ENCODE measurements at regions not wholly inside any gene's neighbourhood (a gene's known extent, or its start where the extent isn't known, plus 50 kb on each side); places are given as distances from the start of the nearest gene placed in this dataset.

- no peaks in the 10 kb centered on the region for H3K4me1 Mint-ChIP-seq
- CTCF ChIA-PET, result no interaction called here
- DNase-seq (ENCODE audit: low spot score), result no peak
These were observed 866.0 kb upstream of the TMEM132C start for GRCh38 chr12:127401005-127401404.

GRCh38 chr12:127401536-127401935 lies 865.4 kb upstream of the TMEM132C start:
- TF ChIP-seq USF1 (CRISPR knock-in tag; IDR thresholded peaks at IDR 0.05) (no peak), ZNF121 (CRISPR knock-in tag; IDR thresholded peaks at IDR 0.05) (no peak)
- peaks cover 67% of the 10 kb centered on the region for H3K9me3 Mint-ChIP-seq
- POLR2A ChIA-PET, result no interaction called here
- H3K4me3 Mint-ChIP-seq, result no peak overlapping the region
- H3K27ac Mint-ChIP-seq, result no peak overlapping the region
- no peak for DNase-seq (ENCODE audit: low spot score)
- no peak for ATAC-seq
- CTCF ChIA-PET, result no interaction called here
- peaks cover 44% of the 10 kb centered on the region for H3K36me3 Mint-ChIP-seq
- H3K4me1 Mint-ChIP-seq, result no peaks in the 10 kb centered on the region
- H3K27me3 Mint-ChIP-seq (ENCODE audit: low read depth), result no peaks in the 10 kb centered on the region

More at GRCh38 chr12:127401005-127401404, 866.0 kb upstream of the TMEM132C start:
- no peak overlapping the region for H3K4me3 Mint-ChIP-seq
- POLR2A ChIA-PET, result no interaction called here
- no peak overlapping the region for H3K27ac Mint-ChIP-seq
- TF ChIP-seq FOXP1 (CRISPR knock-in tag; IDR thresholded peaks at IDR 0.05; ENCODE audit: borderline replicate concordance), result no peak
- no peak for TF ChIP-seq SOX15 (CRISPR knock-in tag; IDR thresholded peaks at IDR 0.05)
- TF ChIP-seq GRHL2 (CRISPR knock-in tag; IDR thresholded peaks at IDR 0.05; ENCODE audit: insufficient replicate concordance, severe bottlenecking), result no peak
- no peak for TF ChIP-seq IRF1 (CRISPR knock-in tag; IDR thresholded peaks at IDR 0.05)
- no peak for TF ChIP-seq PRRX2 (CRISPR knock-in tag; IDR thresholded peaks at IDR 0.05)
- TF ChIP-seq MLX (CRISPR knock-in tag; IDR thresholded peaks at IDR 0.05), result no peak
- peaks cover 44% of the 10 kb centered on the region for H3K36me3 Mint-ChIP-seq
- no peak for ATAC-seq
- peaks cover 67% of the 10 kb centered on the region for H3K9me3 Mint-ChIP-seq
- no peaks in the 10 kb centered on the region for H3K27me3 Mint-ChIP-seq (ENCODE audit: low read depth)

GRCh38 chr12:127411166-127411915 lies 855.6 kb upstream of the TMEM132C start:
- ChIA-PET POLR2A (no interaction called here), CTCF (no interaction called here)
- Mint-ChIP-seq H3K36me3 (peaks cover 47% of the 10 kb centered on the region), H3K4me3 (no peak overlapping the region), H3K27ac (no peak overlapping the region), H3K27me3 (ENCODE audit: low read depth) (peaks cover 10% of the 10 kb centered on the region), H3K9me3 (peaks cover 87% of the 10 kb centered on the region), H3K4me1 (peaks cover 11% of the 10 kb centered on the region)
- no peak for DNase-seq (ENCODE audit: low spot score)
- TF ChIP-seq ESRRA (CRISPR knock-in tag; IDR thresholded peaks at IDR 0.05; ENCODE audit: borderline replicate concordance), result no peak
- TF ChIP-seq ZNF263 (CRISPR knock-in tag; IDR thresholded peaks at IDR 0.05; ENCODE audit: low read depth), result no peak
- no peak for TF ChIP-seq ZNF671 (CRISPR knock-in tag; IDR thresholded peaks at IDR 0.05)
- no peak for TF ChIP-seq ZMAT4 (CRISPR knock-in tag; IDR thresholded peaks at IDR 0.05)
- TF ChIP-seq FOXP1 (CRISPR knock-in tag; IDR thresholded peaks at IDR 0.05; ENCODE audit: borderline replicate concordance), result no peak
- TF ChIP-seq PREB (CRISPR knock-in tag; IDR thresholded peaks at IDR 0.05; ENCODE audit: borderline replicate concordance), result no peak
- no peak for TF ChIP-seq USF2 (CRISPR knock-in tag; IDR thresholded peaks at IDR 0.05)
- TF ChIP-seq FOXK1 (CRISPR knock-in tag; IDR thresholded peaks at IDR 0.05), result no peak
- TF ChIP-seq JAZF1 (CRISPR knock-in tag; IDR thresholded peaks at IDR 0.05), result no peak
- TF ChIP-seq NR3C1 (CRISPR knock-in tag; conservative IDR thresholded peaks at IDR 0.05; ENCODE audit: low read depth), result no peak
- TF ChIP-seq TEAD1 (CRISPR knock-in tag; IDR thresholded peaks at IDR 0.05), result no peak
- no peak for TF ChIP-seq AR (CRISPR knock-in tag; IDR thresholded peaks at IDR 0.05)
- ATAC-seq, result no peak
